ENCODE measurements at regions not wholly inside any gene's neighbourhood (a gene's known extent, or its start where the extent isn't known, plus 50 kb on each side); places are given as distances from the start of the nearest gene placed in this dataset.
"Not testable (repeated sequence)": the region's sequence is repeated elsewhere in the genome, so short reads cannot be mapped to it uniquely, and the experiment has no call there.

DNA sequence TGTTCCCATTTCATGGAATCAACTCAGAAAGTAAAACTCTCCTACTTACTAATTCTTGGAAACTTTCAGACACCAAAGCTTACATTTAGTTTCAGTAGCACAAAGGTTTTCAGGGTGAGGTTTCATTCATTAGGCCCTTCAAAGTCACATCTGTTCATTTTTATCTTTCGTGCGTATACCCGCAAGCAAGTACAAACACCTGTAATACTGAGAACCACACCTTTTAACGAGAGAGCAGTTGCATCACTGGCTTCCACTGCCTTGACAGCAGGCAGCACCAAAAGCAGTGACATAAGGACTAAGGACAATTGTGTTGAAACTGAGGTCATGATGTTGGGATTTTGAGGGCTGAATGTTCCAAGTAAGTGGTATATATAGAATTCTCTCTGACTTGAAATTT is 60.5 kb downstream of the GOLGA6L22 start:
- H3K27ac ChIP-seq, H3K4me3 ChIP-seq: not testable (repeated sequence)

DNA sequence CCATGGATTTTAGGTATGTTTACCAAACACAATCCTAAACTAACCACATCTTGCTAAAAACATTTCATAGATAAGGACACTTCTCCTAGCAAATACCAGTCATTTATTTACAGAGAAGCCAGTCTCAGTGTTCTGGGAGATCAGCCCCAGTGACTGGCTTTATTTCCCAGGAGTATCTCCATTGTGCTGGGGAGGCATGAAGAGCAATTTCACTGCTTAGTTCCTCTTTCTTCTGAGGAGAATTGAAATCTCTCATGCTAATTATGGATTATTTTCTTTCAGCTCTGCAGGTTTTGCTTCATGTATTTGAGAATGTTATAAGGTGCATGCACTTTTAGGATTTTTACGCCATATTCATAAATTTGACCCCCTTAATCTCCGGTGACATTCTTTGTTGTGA is 67.8 kb downstream of the GOLGA6L22 start:
- H3K27ac ChIP-seq; H3K4me3 ChIP-seq; DNase-seq (ENCODE audit: low spot score): not testable (repeated sequence)

More for the DNA sequence above, 60.5 kb downstream of the GOLGA6L22 start:
- not testable (repeated sequence) for DNase-seq (ENCODE audit: low spot score)

DNA sequence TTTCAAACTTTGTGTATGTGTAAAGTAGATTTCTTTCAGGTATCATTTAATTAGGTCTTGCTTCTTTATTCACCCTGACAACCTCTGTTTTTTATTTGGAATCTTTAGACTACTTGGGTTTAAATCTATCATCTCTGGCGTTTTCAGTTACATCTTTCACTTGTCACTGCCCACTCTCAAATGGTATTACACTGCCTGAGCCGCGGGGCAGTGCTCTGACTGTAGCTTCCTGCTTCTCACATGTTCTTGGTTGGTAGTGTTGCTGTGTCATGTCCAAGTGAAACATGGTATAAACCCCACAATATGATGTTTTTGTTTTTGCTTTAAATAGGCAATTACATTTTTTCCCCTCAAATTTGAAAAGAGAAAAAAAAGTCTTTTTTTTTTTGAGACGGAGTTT is 68.3 kb downstream of the GOLGA6L22 start:
- DNase-seq (ENCODE audit: low spot score); H3K27ac ChIP-seq; H3K4me3 ChIP-seq: not testable (repeated sequence)

DNA sequence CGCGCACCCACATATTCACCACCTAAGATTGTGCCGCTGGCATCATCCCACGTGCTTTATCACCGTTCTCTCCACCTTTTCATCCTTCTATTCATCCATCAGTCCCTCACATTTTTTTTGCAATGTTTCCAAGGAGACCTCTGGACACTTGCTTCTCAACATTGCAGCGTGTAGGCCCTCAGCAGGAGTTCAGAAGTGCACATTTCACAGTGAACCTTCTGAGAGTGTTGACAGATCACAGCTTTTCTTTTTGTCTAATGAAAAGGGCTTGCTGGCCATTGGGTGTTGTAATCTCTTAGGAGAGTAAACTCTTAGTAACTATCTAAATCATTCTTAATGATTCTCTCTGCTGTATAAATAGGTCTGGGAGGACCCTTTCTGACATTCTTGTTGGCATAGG is 70.5 kb downstream of the GOLGA6L22 start:
- H3K4me3 ChIP-seq; DNase-seq (ENCODE audit: low spot score); H3K27ac ChIP-seq: not testable (repeated sequence)

DNA sequence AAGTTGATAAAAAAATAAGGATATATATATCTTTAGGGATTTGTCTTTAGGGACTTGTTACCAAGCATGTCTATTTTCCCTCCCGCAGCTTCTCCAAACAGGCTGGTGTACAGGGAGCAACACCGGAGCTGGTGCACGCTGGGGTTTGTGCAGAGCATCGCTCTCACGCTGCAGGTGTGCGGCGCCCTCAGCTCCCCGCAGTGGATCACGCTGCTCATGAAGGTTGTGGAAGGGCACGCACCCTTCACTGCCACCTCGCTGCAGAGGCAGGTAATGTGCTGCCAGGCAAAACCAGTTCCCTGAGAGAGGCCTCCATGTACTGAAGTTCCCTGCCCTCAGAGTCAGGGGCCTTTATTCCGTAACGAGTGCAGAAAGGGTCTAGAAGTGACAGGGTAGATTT is 101.0 kb downstream of the GOLGA6L22 start:
- H3K27ac ChIP-seq; DNase-seq (ENCODE audit: low spot score): not testable (repeated sequence)

DNA sequence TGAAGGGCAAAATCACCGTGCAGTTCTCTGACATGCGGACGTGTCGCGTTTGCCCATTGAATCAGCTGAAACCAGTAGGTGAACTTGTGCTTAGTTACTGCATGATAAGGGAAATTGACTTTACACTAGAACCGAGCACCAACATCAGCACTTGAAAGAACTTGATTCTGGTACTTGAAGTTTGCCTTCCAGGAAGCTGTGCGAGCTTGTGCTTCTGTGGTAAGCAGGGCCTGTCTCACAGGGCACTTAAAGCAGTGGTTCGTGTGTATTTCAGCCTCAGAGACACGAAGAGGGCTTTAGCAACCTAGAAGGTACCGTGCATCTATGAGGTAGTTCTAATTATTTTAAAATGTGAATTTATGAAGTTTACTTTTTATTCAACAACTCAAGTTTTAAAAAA is 103.0 kb downstream of the GOLGA6L22 start:
- DNase-seq (ENCODE audit: low spot score); H3K4me3 ChIP-seq; H3K27ac ChIP-seq: not testable (repeated sequence)

More for the DNA sequence above, 101.0 kb downstream of the GOLGA6L22 start:
- not testable (repeated sequence) for H3K4me3 ChIP-seq

DNA sequence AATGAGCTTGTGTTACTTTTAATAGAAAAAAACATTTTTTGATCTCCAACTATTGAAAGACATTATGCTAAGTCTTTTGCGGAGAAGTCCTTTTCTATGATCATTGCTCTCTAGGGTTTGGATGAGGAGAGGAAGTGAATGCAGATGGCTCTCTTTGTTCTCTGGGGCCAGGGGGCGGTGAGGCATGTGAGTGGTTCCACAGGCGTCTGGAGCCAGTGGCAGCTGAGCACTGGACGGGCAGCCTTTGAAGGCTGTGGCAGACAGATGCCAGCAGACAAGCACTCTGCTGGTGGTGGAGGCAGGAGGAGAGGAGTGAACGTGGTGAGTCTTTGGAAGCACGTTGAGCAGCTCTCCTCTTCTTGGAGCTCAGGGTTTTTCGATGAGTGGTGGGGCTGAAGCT is 107.8 kb downstream of the GOLGA6L22 start:
- H3K27ac ChIP-seq; DNase-seq (ENCODE audit: low spot score); H3K4me3 ChIP-seq: not testable (repeated sequence)

DNA sequence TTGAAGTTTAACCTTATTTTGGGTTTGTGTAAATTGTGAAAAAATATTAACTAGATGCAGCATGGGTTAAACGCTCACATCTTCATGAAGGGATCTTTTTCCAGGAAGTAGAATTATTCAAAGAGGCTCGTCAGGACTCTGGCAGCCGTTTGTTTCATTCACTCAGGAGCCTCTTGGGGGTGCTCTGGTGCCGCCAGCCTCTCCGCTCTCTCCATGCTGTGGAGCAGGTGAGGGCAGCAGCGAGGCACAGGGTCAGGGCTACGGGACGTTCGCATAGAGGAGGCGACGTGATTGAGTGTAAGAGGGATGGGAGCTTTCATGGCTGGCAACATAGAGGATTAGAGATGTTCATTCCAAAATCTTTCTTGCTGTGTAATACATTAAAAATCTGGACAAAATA is 110.8 kb downstream of the GOLGA6L22 start:
- H3K4me3 ChIP-seq = not testable (repeated sequence)

DNA sequence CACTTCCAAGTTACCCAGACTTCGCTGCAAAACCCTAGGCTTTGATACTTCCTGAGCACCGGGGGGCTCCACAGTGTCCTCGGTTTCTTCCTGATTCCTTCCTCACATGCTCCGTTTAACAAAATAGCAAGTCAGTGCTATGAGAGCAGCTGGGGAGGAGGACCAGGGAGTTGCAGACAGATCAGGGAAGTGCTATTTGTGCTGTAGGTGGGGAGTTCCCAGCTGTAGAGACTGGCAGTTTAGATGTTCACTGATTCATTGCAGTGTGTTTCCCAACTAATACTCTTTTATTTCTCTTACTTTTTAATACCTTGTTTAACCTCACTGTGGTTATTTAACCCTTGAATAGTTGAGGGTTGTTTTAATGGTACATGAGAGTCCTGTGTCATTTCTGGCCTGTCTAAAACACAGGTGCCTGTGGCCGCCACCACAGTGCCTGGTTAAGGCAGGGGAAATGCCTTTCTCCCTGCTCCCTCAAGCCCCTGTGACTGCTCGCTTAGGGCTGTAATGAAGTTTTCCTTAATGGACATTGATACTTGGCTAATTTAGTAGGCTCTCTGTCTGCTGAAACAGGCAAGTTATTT is 113.5 kb downstream of the GOLGA6L22 start:
- not testable (repeated sequence) for H3K4me3 ChIP-seq; H3K27ac ChIP-seq; DNase-seq (ENCODE audit: low spot score)

More for the DNA sequence above, 110.8 kb downstream of the GOLGA6L22 start:
- not testable (repeated sequence) for H3K27ac ChIP-seq; DNase-seq (ENCODE audit: low spot score)

DNA sequence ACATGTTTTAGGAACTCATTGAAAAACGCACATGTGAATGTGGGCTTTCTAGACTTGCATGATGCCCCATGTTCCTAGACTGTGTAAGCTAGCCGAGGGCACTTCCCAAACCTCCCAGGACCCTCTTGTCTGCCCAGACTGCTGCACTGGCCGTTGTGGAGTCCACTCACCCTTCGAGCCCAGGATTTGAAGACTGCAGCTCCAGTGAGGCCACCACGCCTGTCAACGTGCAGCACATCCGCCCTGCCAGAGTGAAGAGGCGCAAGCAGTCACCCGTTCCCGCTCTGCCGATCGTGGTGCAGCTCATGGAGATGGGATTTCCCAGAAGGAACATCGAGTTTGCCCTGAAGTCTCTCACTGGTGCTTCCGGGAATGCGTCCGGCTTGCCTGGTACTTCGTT is 114.1 kb downstream of the GOLGA6L22 start:
- not testable (repeated sequence) for H3K27ac ChIP-seq, H3K4me3 ChIP-seq
- DNase-seq (ENCODE audit: low spot score) = peak; percentile 22

DNA sequence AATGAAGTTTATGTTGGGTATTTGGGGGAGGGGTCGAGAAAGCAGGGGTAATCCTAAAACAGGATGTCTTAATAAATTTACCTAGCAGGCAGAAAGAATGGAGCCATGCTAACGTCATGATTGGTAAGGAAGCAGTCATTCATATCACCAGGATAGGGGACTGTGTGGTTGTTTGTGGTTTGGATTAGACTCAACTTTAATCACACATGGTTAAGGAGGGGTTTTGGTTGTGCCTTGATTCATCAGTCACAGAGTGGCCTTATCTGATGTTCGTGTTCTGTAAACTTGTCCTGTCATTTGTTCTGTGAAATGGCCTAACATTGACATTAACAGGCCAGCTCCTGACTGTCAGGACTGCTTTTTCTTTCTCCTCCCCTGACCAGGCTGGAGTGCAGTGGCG is 119.1 kb downstream of the GOLGA6L22 start:
- not testable (repeated sequence) for DNase-seq (ENCODE audit: low spot score); H3K27ac ChIP-seq; H3K4me3 ChIP-seq

DNA sequence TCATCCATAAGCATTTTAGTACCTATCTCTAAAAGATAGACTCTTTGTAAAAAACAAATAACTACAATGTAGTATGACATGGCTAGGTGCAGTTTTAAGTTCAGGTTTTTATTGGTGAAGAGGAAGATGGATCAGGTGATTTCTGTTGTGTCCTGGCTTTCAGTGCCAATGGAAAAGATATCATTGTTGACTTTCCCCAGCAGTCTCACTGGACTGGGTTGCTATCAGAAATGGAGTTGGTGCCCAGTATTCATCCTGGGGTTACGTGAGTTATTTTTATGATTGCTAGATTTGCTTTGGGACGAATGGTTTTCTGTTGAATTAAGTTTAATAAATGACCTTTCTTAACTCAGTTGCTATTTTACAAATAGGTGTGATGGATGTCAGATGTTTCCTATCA is 120.5 kb downstream of the GOLGA6L22 start:
- DNase-seq (ENCODE audit: low spot score); H3K4me3 ChIP-seq; H3K27ac ChIP-seq: not testable (repeated sequence)

DNA sequence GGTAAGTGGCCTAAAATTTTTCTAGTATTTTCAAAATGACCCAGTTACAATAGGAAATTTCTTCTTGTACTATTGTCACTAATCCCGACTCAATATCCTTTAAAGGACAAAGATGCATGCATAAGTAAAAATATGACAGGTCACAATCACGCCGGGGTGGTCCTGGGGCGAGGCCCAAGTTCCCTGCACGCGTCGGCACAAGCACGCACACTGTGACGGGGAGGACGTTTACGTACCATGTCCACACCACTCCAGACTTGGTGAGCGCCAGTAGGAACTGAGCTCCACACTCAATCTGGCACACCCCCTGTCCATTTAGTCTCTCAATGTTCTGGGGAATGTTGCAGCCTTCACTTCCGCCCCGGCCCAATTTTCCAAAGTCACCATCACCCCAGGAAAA is 128.7 kb downstream of the GOLGA6L22 start:
- not testable (repeated sequence) for H3K4me3 ChIP-seq; H3K27ac ChIP-seq; DNase-seq (ENCODE audit: low spot score)

DNA sequence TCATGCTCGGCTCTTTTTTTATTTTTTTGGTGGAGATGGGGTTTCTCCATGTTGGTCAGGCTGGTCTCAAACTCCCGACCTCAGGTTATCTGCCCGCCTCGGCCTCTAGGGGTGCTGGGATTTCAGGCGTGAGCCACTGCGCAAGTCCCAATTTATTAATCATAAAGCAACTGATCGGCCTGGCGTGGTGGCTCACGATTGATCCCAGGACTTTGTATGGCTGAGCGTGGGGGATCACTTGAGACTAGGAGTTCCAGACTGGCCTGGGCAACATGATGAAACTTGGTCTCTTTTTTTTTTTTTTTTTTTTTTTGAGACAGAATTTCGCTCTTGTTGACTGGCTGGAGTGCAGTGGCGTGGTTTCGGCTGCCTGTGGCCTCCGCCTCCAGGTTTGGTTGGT is 139.8 kb downstream of the GOLGA6L22 start:
- H3K27ac ChIP-seq; H3K4me3 ChIP-seq; DNase-seq (ENCODE audit: low spot score): not testable (repeated sequence)

DNA sequence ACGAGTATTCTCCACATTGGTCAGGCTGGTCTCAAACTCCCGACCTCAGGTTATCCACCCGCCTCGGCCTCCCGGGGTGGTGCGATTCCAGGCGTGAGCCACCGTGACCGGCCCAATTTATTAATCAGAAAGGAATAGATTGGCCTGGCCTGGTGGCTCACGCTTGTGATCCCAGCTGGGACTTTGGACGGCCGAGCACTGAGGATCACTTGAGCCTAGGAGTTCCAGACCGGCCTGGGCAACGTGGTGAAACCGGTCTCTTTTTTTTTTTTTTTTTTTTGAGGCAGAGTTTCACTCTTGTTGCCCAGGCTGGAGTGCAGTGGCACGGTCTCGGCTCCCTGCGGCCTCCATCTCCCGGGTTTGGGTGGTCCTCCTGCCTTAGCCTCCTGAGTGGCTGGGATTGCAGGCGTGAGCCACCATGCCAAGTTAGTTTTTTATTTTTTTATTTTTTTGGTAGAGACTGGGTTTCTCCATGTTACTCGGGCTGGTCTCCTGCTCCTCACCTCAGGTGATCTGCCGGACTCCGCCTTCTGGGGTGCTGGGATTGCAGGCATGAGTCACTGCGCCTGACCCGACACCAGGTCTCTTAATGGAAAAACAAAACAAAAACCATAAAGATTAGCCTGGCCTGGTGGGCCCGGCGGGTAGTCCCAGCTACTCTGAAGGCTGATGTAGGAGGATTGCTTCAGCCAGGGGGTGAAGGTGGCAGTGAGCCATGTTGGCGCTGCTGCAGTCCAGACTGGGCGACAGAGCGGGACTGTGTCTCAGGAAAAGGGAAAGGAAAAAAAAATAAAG is 141.0 kb downstream of the GOLGA6L22 start:
- not testable (repeated sequence) for H3K4me3 ChIP-seq, H3K27ac ChIP-seq
- peak; percentile 29 for DNase-seq (ENCODE audit: low spot score)

DNA sequence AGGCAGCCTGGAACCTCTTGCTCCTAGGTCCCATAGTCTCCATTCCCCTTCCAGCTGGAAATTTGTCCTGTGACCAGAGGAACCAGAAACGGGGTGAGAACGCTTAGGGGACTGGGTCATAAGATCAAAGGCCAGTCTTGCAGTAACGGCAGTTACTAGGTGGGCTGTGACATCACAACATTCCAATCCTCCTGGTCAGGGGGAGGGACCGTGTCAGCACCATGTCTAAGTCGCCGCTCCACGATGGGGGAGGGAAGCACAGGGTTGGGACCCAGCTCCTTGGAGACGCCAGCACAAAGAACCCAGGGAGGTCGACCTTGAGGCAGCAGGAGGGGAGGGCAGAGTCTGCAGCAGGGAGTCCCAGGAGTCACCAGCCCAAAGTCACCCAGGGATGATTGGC is 158.3 kb downstream of the GOLGA6L22 start:
- DNase-seq (ENCODE audit: low spot score); H3K27ac ChIP-seq; H3K4me3 ChIP-seq: not testable (repeated sequence)

DNA sequence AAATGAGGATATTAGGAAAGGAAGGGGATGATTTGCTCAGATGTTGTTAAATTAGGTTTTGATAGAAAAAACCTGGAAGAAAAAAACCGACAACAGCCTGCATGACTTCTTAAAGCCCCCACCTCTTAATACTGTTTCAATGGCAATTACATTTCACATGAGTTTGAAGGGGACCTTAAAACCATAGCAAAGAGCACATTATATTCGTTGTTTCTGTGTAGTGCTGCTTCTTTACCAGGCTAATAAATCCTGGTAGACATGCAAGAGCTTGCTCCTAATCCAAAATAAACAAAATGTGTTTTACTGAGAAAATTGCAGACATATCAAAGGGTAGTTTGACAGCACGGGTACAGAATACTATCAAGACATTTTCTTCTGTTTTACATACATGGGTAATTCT is 154.7 kb upstream of the NIPA1 start:
- H3K4me3 ChIP-seq; DNase-seq (ENCODE audit: low spot score); H3K27ac ChIP-seq: not testable (repeated sequence)

DNA sequence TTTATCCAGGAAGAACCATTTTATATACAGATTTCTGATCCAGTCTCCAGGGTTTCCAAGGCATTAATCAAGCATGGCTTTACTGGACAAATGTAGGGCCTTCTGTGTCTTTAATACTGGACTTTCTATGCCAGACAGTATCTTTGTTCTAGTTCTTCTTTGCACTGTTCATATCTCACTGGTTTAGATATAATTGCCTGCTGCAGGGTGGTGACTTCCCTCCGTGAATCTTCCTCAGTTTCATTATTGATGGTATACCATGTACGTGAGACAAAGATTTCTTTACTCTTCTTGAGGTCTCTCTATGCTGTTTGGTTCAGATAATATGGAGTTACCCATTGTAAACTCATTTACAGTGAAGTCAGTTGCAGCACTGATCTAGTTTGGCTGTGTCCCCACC is 146.5 kb upstream of the NIPA1 start:
- H3K27ac ChIP-seq; DNase-seq (ENCODE audit: low spot score); H3K4me3 ChIP-seq: not testable (repeated sequence)

DNA sequence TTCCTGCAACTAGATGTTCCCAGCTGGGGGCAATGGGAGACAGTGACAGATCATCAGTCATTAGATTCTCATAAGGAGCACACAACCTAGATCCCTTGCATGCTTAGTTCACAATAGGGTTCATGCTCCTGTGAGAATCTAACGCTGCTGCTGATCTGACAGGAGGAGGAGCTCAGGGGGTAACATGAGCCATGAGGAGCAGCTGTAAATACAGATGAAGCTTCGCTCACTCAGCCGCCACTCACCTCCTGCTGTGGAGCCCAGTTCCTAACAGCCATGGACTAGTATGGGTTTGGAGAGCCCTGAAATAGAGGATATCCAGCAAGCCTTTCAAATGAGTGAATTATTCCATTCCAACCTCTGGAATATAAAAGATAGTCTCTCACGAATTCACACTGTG is 137.0 kb upstream of the NIPA1 start:
- not testable (repeated sequence) for H3K4me3 ChIP-seq; DNase-seq (ENCODE audit: low spot score); H3K27ac ChIP-seq

DNA sequence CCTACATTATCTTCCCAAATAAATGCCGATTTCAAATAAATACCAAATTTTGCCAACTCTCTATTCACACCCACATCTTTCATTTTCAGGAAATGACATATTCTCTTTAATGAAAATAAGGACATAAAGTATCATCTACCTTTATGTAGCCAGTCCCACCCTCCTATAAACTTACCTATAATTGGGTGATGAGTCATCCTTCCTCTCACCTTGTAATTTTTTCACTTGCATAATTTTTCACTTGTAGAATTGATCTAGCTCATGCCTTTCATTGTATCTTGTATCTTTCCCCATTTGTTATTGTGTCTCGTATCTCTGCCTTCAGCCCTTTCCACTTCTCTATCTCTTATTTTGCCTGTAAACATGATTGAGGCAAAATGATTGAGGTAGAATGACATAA is 135.3 kb upstream of the NIPA1 start:
- DNase-seq (ENCODE audit: low spot score); H3K27ac ChIP-seq; H3K4me3 ChIP-seq: not testable (repeated sequence)
